NCI-H2029 treated with DMSO at 0.1 percent for 48 hours (cell line): ENCODE measurements at regions not wholly inside any gene's neighbourhood (a gene's known extent, or its start where the extent isn't known, plus 50 kb on each side); places are given as distances from the start of the nearest gene placed in this dataset.
"Not testable (repeated sequence)": the region's sequence is repeated elsewhere in the genome, so short reads cannot be mapped to it uniquely, and the experiment has no call there.

ENCODE experiments used
- DNase-seq: peaks from one replicate; lab custom pipeline; 2025; lab: John Stamatoyannopoulos, UW

GRCh38 chr7:48822138-48822537, 102.2 kb upstream of the CDC14C start:
- no peak for DNase-seq

GRCh38 chr7:48832303-48832845, 92.0 kb upstream of the CDC14C start:
- peak; percentile 61 for DNase-seq

- DNase-seq: no peak
Measured at GRCh38 chr7:48837266-48837665, 87.1 kb upstream of the CDC14C start.

GRCh38 chr7:48839108-48839507, 85.2 kb upstream of the CDC14C start:
- no peak for DNase-seq

- DNase-seq: no peak
Measured at GRCh38 chr7:48841739-48842138, 82.6 kb upstream of the CDC14C start.

- no peak for DNase-seq
Measured at GRCh38 chr7:48847917-48848316, 76.4 kb upstream of the CDC14C start.

GRCh38 chr7:48860447-48860846, 63.9 kb upstream of the CDC14C start:
- not testable (repeated sequence) for DNase-seq

GRCh38 chr7:48868916-48869315, 55.4 kb upstream of the CDC14C start:
- DNase-seq: no peak

GRCh38 chr7:48872548-48872947, 51.8 kb upstream of the CDC14C start:
- no peak for DNase-seq
